Activated CD4-positive, alpha-beta T cell treated with anti-CD3 and anti-CD28 coated beads for 36 hours (primary cell): ENCODE measurements at regions not wholly inside any gene's neighbourhood (a gene's known extent, or its start where the extent isn't known, plus 50 kb on each side); places are given as distances from the start of the nearest gene placed in this dataset.
A peak's percentile ranks its signal among the peaks of the same experiment; 100 is the strongest.

Experiments
- ATAC-seq: fragments of 200-7000 bp; cut with Tn5 transposase; one replicate; pipeline ENCODE4 v1.10.0; 2021; ENCODE audit warnings: mild to moderate bottlenecking, moderate library complexity
- CTCF ChIA-PET: fragments of 350-600 bp; sonication (Branson Sonifier 250); formaldehyde crosslinking; loops from one replicate; lab custom pipeline; 2021; ENCODE audit warnings: antibody characterized with exemption; lab: Charles Lee
- POLR2A ChIA-PET: fragments of 350-600 bp; sonication (Branson Sonifier 250); formaldehyde crosslinking; loops from one replicate; lab custom pipeline; 2021; ENCODE audit warnings: antibody characterized with exemption, inconsistent platforms; lab: Charles Lee
- DNase-seq: peaks from one replicate; pipeline ENCODE4 v3.0.0-alpha.2; 2020
- H3K27ac Mint-ChIP-seq: one replicate; pipeline ENCODE4 v1.8.0; 2021; ENCODE audit warnings: mixed read lengths
- H3K27me3 Mint-ChIP-seq: one replicate; pipeline ENCODE4 v1.8.0; 2021; ENCODE audit warnings: mixed read lengths
- H3K36me3 Mint-ChIP-seq: one replicate; pipeline ENCODE4 v1.8.0; 2021; ENCODE audit warnings: low read depth, mixed read lengths
- H3K4me1 Mint-ChIP-seq: one replicate; pipeline ENCODE4 v1.8.0; 2021; ENCODE audit warnings: mixed read lengths
- H3K4me3 Mint-ChIP-seq: one replicate; pipeline ENCODE4 v1.8.0; 2021; ENCODE audit warnings: mild to moderate bottlenecking, moderate library complexity, mixed read lengths
- H3K9me3 Mint-ChIP-seq: one replicate; pipeline ENCODE4 v1.8.0; 2021; ENCODE audit warnings: low read depth, mixed read lengths
- intact Hi-C, 2 experiments: fragments of 100-400 bp; cut with DNase I in 1 of 2; cut with micrococcal nuclease in 1 of 2; formaldehyde crosslinking; loops; one replicate each; pipeline versions ENCODE4 v1.14.2 to v1.15.1; 2022 to 2024; cut with DNase I, micrococcal nuclease

GRCh38 chr2:8514274-8514662 lies 167.6 kb upstream of the ID2 start:
- Mint-ChIP-seq H3K4me3 (peak overlapping the region; percentile 11), H3K36me3 (peaks cover 20% of the 10 kb centered on the region), H3K4me1 (peaks cover 55% of the 10 kb centered on the region), H3K9me3 (peaks cover 18% of the 10 kb centered on the region), H3K27ac (peak overlapping the region; percentile 93), H3K27me3 (no peaks in the 10 kb centered on the region)
- intact Hi-C loops: loop anchor here (1.0 to 2.0 kb wide), 4 partner anchors 26 to 67 kb away; no protein-coding TSS in a partner anchor
- ChIA-PET CTCF (interaction anchor here (1.0 to 1.8 kb wide), 2 partner anchors 30 to 38 kb away, joined by 3 to 11 read pairs; no protein-coding TSS in a partner anchor), POLR2A (interaction anchor here (0.9 to 3.8 kb wide), 10 partner anchors 30 to 170 kb away, joined by 3 to 41 read pairs (median 6); partner anchors contain the start of gene ID2)
- DNase-seq (peak; percentile 24), ATAC-seq (no peak)

DNA sequence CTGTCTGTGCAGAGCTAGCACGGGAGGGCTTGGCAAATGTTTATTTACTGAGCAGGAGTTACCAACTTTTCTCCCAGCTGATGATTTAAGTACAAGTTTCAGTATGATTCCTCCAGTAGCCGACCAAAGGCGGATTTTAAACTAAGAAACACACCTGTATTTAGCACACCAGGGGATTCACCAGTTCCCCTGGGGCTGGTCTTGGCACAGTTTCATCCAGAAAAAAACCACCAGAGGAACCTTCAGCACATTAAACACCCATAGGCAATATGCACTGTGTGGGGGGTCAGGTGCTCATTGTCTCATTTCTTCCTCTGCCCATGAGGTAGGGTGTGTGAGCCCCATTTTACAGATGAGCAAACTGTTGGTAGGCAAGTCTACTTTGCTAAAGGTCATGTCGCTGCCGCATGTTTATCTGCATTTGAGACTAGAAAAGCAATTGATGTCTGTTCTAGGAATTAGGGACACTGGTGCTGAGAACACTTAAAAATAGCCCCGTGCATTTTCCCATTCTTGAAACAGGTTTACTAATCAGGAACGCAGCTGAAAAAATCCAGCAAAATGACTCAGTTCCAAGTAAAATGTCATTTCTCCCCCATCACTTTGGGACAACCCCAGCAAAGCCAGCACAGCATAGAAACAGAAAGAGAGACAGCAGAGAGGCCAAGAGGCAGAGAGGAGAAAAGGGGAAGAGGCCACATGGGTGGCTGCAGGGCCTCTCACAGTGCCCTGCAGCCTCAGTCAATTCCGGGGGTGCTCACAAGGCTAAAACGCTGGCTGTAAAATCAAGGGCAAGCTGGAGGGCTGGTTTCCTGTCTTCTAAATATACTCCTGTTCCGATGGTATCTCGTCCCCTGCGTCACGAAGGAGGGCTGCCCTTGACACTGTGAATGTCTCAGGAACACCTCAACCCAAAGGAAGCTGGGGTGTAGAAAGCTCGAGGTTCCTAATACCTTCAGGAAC lies 166.8 kb upstream of the ID2 start:
- POLR2A ChIA-PET: interaction anchor here (0.9 to 3.8 kb wide), 13 partner anchors 26 to 169 kb away, joined by 3 to 41 read pairs (median 6); partner anchors contain the start of gene ID2

GRCh38 chr2:8515864-8516533 lies 165.9 kb upstream of the ID2 start:
- H3K36me3 Mint-ChIP-seq: peaks cover 17% of the 10 kb centered on the region
- ChIA-PET CTCF (interaction anchor here (0.9 to 1.8 kb wide), 5 partner anchors 16 to 166 kb away, joined by 3 to 11 read pairs (median 4); partner anchors contain the start of gene ID2), POLR2A (interaction anchor here (0.6 to 3.8 kb wide), 8 partner anchors 27 to 166 kb away, joined by 3 to 41 read pairs (median 9); partner anchors contain the start of gene ID2)
- DNase-seq: peak; percentile 53
- H3K4me1 Mint-ChIP-seq: peaks cover 72% of the 10 kb centered on the region
- H3K4me3 Mint-ChIP-seq: no peak overlapping the region
- H3K27ac Mint-ChIP-seq: peak overlapping the region; percentile 93
- peak; percentile 17 for ATAC-seq
- intact Hi-C loops: loop anchor here (1.0 to 2.0 kb wide), 10 partner anchors 27 to 691 kb away; no protein-coding TSS in a partner anchor
- no peaks in the 10 kb centered on the region for H3K27me3 Mint-ChIP-seq
- peaks cover 12% of the 10 kb centered on the region for H3K9me3 Mint-ChIP-seq

More for the DNA sequence above, 166.8 kb upstream of the ID2 start:
- H3K4me1 Mint-ChIP-seq: peaks cover 63% of the 10 kb centered on the region
- peaks cover 15% of the 10 kb centered on the region for H3K9me3 Mint-ChIP-seq
- no peaks in the 10 kb centered on the region for H3K27me3 Mint-ChIP-seq
- CTCF ChIA-PET: interaction anchor here (0.6 to 1.8 kb wide), 10 partner anchors 20 to 226 kb away, joined by 3 to 11 read pairs (median 3); partner anchors contain the start of gene ID2
- H3K4me3 Mint-ChIP-seq: peak overlapping the region; percentile 46
- H3K36me3 Mint-ChIP-seq: peaks cover 17% of the 10 kb centered on the region
- intact Hi-C loops: loop anchor here (1.0 to 2.0 kb wide), 10 partner anchors 27 to 690 kb away; no protein-coding TSS in a partner anchor
- H3K27ac Mint-ChIP-seq: peak overlapping the region; percentile 93
- ATAC-seq (peak; percentile 86), DNase-seq (peak; percentile 82)

DNA sequence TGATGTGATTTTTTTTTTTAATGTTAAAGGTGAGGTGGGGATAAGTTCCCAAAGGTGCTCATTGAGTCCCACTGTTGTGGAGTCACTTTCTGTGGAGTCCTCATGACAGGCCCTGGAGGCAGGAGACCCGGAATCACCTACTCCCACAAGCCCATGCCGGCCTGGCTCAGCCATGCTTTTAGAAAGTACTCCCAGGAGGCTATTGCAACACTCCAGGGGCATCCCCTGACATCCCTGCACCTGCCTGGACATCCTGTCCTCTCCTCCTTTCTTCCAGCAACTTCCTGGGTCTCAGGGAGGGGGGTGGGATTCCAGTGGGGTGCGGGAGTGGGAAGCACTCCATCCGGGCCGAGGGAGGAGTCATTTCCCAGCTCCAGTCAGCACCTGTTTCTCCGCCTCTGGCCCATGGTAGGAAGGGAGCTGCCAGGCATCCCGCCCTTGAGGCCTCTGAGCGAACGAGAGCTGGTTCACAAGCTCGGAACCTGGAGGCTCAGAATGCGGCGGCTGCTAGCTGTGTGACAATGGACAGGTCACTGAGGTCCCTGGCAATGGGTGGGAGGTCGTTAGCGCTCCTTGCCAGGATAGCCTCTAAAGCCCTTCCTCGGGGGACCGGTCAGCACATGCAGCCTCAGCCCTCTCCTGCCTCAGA lies 163.9 kb upstream of the ID2 start:
- intact Hi-C loops: no loop called here
- POLR2A ChIA-PET: interaction anchor here (1.6 kb wide), 1 partner anchor 25 kb away, joined by 9 read pairs; no protein-coding TSS in a partner anchor
- no peaks in the 10 kb centered on the region for H3K27me3 Mint-ChIP-seq
- no peak overlapping the region for H3K27ac Mint-ChIP-seq
- peaks cover 14% of the 10 kb centered on the region for H3K36me3 Mint-ChIP-seq
- peaks cover 12% of the 10 kb centered on the region for H3K9me3 Mint-ChIP-seq
- peaks cover 85% of the 10 kb centered on the region for H3K4me1 Mint-ChIP-seq
- ATAC-seq: no peak
- no peak for DNase-seq
- CTCF ChIA-PET: interaction anchor here (2.0 kb wide), 1 partner anchor 14 kb away, joined by 5 read pairs; no protein-coding TSS in a partner anchor
- no peak overlapping the region for H3K4me3 Mint-ChIP-seq

- H3K36me3 Mint-ChIP-seq: peaks cover 6% of the 10 kb centered on the region
- no peak overlapping the region for H3K4me3 Mint-ChIP-seq
- H3K4me1 Mint-ChIP-seq: peaks cover 80% of the 10 kb centered on the region
- peaks cover 6% of the 10 kb centered on the region for H3K9me3 Mint-ChIP-seq
- DNase-seq (no peak), ATAC-seq (no peak)
- H3K27ac Mint-ChIP-seq: peak overlapping the region; percentile 40
- POLR2A ChIA-PET: interaction anchor here (0.8 to 1.6 kb wide), 2 partner anchors 24 to 30 kb away, joined by 3 to 9 read pairs; no protein-coding TSS in a partner anchor
- no peaks in the 10 kb centered on the region for H3K27me3 Mint-ChIP-seq
- CTCF ChIA-PET: interaction anchor here (0.8 to 2.4 kb wide), 5 partner anchors 11 to 46 kb away, joined by 3 to 16 read pairs (median 4); no protein-coding TSS in a partner anchor
- intact Hi-C loops: no loop called here
Observed at GRCh38 chr2:8518979-8519668, 162.7 kb upstream of the ID2 start.

DNA sequence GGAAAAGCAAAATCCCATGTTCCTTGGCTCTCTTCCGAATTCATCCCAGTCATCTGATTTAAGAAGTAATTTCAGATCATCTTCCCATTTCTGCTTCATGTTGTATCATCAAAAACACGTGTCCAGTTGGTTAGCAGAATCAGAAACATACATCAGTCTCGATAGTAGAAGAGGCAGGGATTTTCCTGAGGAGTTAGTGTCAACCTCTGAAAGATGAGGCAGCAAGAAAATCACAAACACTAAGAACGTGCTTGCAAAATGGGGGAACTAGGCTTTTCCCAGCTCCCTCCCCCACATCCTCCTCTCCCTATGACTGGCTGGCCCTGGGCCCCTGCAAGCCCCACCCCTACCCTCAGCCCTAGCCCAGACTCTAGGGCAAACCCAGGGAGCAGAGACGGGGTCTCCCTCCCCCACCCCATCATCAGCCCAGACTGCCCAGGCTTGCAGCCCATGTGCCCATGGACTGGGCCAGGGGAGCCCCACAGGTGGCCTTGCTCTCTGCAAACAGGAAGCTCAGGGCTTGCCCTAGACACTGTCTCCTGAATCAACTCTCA lies 161.0 kb upstream of the ID2 start:
- POLR2A ChIA-PET: interaction anchor here (1.2 to 2.7 kb wide), 3 partner anchors 22 to 164 kb away, joined by 7 to 16 read pairs (median 7); partner anchors contain the start of gene ID2
- ATAC-seq (peak; percentile 79), DNase-seq (peak; percentile 74)
- Mint-ChIP-seq H3K27me3 (no peaks in the 10 kb centered on the region), H3K4me1 (peaks cover 63% of the 10 kb centered on the region), H3K36me3 (peaks cover 2% of the 10 kb centered on the region), H3K27ac (peak overlapping the region; percentile 82), H3K9me3 (no peaks in the 10 kb centered on the region), H3K4me3 (no peak overlapping the region)
- intact Hi-C loops: no loop called here
- CTCF ChIA-PET: interaction anchor here (0.7 to 2.4 kb wide), 4 partner anchors 22 to 978 kb away, joined by 3 to 16 read pairs (median 3); no protein-coding TSS in a partner anchor

GRCh38 chr2:8522687-8523086 lies 159.2 kb upstream of the ID2 start:
- H3K4me1 Mint-ChIP-seq: peaks cover 56% of the 10 kb centered on the region
- ChIA-PET CTCF (interaction anchor here (1.5 kb wide), 1 partner anchor 11 kb away, joined by 3 read pairs; no protein-coding TSS in a partner anchor), POLR2A (interaction anchor here (0.5 to 2.7 kb wide), 3 partner anchors 162 to 582 kb away, joined by 3 to 7 read pairs (median 3); no protein-coding TSS in a partner anchor)
- H3K27ac Mint-ChIP-seq: peak overlapping the region; percentile 70
- H3K9me3 Mint-ChIP-seq: no peaks in the 10 kb centered on the region
- peaks cover 2% of the 10 kb centered on the region for H3K36me3 Mint-ChIP-seq
- DNase-seq (no peak), ATAC-seq (no peak)
- H3K27me3 Mint-ChIP-seq: no peaks in the 10 kb centered on the region
- intact Hi-C loops: no loop called here
- no peak overlapping the region for H3K4me3 Mint-ChIP-seq

- CTCF ChIA-PET: interaction anchor here (0.9 to 1.2 kb wide), 4 partner anchors 14 to 163 kb away, joined by 3 to 4 read pairs (median 4); no protein-coding TSS in a partner anchor
- H3K36me3 Mint-ChIP-seq: peaks cover 2% of the 10 kb centered on the region
- H3K27me3 Mint-ChIP-seq: no peaks in the 10 kb centered on the region
- no peaks in the 10 kb centered on the region for H3K9me3 Mint-ChIP-seq
- DNase-seq (no peak), ATAC-seq (no peak)
- H3K4me3 Mint-ChIP-seq: no peak overlapping the region
- POLR2A ChIA-PET: no interaction called here
- intact Hi-C loops: no loop called here
- H3K27ac Mint-ChIP-seq: no peak overlapping the region
- peaks cover 44% of the 10 kb centered on the region for H3K4me1 Mint-ChIP-seq
Observed at GRCh38 chr2:8524388-8524787, 157.5 kb upstream of the ID2 start.

- ATAC-seq: no peak
- H3K36me3 Mint-ChIP-seq: peaks cover 2% of the 10 kb centered on the region
- H3K27me3 Mint-ChIP-seq: no peaks in the 10 kb centered on the region
- H3K4me1 Mint-ChIP-seq: peaks cover 41% of the 10 kb centered on the region
- intact Hi-C loops: no loop called here
- ChIA-PET CTCF (interaction anchor here (1.2 kb wide), 1 partner anchor 16 kb away, joined by 4 read pairs; no protein-coding TSS in a partner anchor), POLR2A (no interaction called here)
- DNase-seq: no peak
- H3K4me3 Mint-ChIP-seq: no peak overlapping the region
- no peaks in the 10 kb centered on the region for H3K9me3 Mint-ChIP-seq
- H3K27ac Mint-ChIP-seq: no peak overlapping the region
Observed at GRCh38 chr2:8524823-8525222, 157.0 kb upstream of the ID2 start.
